ENCODE measurements at regions not wholly inside any gene's neighbourhood (a gene's known extent, or its start where the extent isn't known, plus 50 kb on each side); places are given as distances from the start of the nearest gene placed in this dataset.

GRCh38 chr20:4633780-4634179 is 52.5 kb upstream of the PRNP start:
- TF ChIP-seq CTCF (conservative IDR thresholded peaks at IDR 0.05), result no peak
- H3K27me3 Mint-ChIP-seq (ENCODE audit: low read depth), result peaks cover 3% of the 10 kb centered on the region
- Histone ChIP-seq H3K27ac (ENCODE audit: insufficient read length, low read depth, low read length) (no peak overlapping the region), H3K14ac (ENCODE audit: insufficient read depth, low read length) (no peak overlapping the region), H3K23me2 (ENCODE audit: insufficient read length, low read depth, low read length, poor library complexity, severe bottlenecking) (no peaks in the 10 kb centered on the region), H3K4me2 (ENCODE audit: insufficient read depth, insufficient read length, low read length) (no peak overlapping the region), H2BK120ac (ENCODE audit: low read depth, low read length, poor library complexity, severe bottlenecking) (no peak overlapping the region), H3K56ac (ENCODE audit: insufficient read length, low read depth, low read length) (no peak overlapping the region), H3K79me1 (ENCODE audit: insufficient read depth, low read depth, low read length, poor library complexity, severe bottlenecking) (no peaks in the 10 kb centered on the region), H3K4ac (ENCODE audit: low read depth, low read length) (no peak overlapping the region), H2AK5ac (ENCODE audit: insufficient read length, low read length) (no peak overlapping the region), H4K5ac (ENCODE audit: insufficient read length, low read depth, low read length) (no peak overlapping the region), H3K18ac (ENCODE audit: insufficient read length, low read depth, low read length) (no peak overlapping the region), H3K4me1 (ENCODE audit: insufficient read depth, low read length) (no peaks in the 10 kb centered on the region), H3K9ac (ENCODE audit: extremely low read depth, insufficient read length, low read length) (no peak overlapping the region), H2BK5ac (ENCODE audit: insufficient read length, low read length) (no peak overlapping the region), H2BK15ac (ENCODE audit: low read depth, low read length) (no peak overlapping the region), H3K27me3 (ENCODE audit: insufficient read depth, low read length) (no peaks in the 10 kb centered on the region), H4K8ac (replicated peaks; ENCODE audit: insufficient read length, low read depth, low read length) (no peak overlapping the region), H2BK12ac (ENCODE audit: insufficient read length, low read depth, low read length) (no peak overlapping the region), H3T11ph (ENCODE audit: low read length) (no peak overlapping the region), H3K9me3 (ENCODE audit: control insufficient read depth, low read depth, low read length) (no peaks in the 10 kb centered on the region), H3K23ac (ENCODE audit: insufficient read length, low read depth, low read length) (no peak overlapping the region), H4K91ac (ENCODE audit: insufficient read length, low read depth, low read length) (no peak overlapping the region), H3K79me2 (ENCODE audit: insufficient read depth, low read length) (no peaks in the 10 kb centered on the region), H4K20me1 (ENCODE audit: control insufficient read depth, insufficient read depth, insufficient read length) (no peaks in the 10 kb centered on the region), H2AFZ (ENCODE audit: low read length) (no peak overlapping the region), H2BK20ac (ENCODE audit: low read depth, low read length, poor library complexity, severe bottlenecking) (no peak overlapping the region)
- H3K36me3 Mint-ChIP-seq (ENCODE audit: insufficient read depth in 1 of 3, low read depth in 3 of 3), result peaks cover 0 to 6% (median 0%) of the 10 kb centered on the region in 3 experiments; a peak in 5 of 7 replicates
- DNase-seq, result no peak
- no peak overlapping the region for H3K27ac Mint-ChIP-seq
- no CpG with 5 or more reads among the region's 4 CpGs for WGBS (ENCODE audit: extremely low coverage, insufficient read length, low lambda C conversion rate)
- peaks cover 0 to 2% of the 10 kb centered on the region in 2 experiments; a peak in 2 of 4 replicates for H3K4me1 Mint-ChIP-seq
- H3K9me3 Mint-ChIP-seq, result peaks cover 15 to 17% of the 10 kb centered on the region in 2 experiments
- no peak overlapping the region for H3K4me3 Mint-ChIP-seq

All from H9 (cell line).